Chondrocyte (in vitro differentiated cells): ENCODE measurements at regions not wholly inside any gene's neighbourhood (a gene's known extent, or its start where the extent isn't known, plus 50 kb on each side); places are given as distances from the start of the nearest gene placed in this dataset.

Source experiments
- DNase-seq: peaks from one replicate; pipeline ENCODE4 v3.0.0; 2021; ENCODE audit warnings: mixed read lengths, low spot score
- H3K27ac Mint-ChIP-seq: one replicate; pipeline ENCODE4 v1.8.0; 2021; ENCODE audit warnings: mild to moderate bottlenecking, moderate library complexity, mixed read lengths; ENCODE audit not compliant: unreplicated experiment
- H3K27me3 Mint-ChIP-seq: 2 replicates; pipeline ENCODE4 v1.8.0; 2021; ENCODE audit warnings: low read depth, mixed read lengths
- H3K36me3 Mint-ChIP-seq: 2 replicates; pipeline ENCODE4 v1.8.0; 2021; ENCODE audit warnings: low read depth, mixed read lengths
- H3K4me1 Mint-ChIP-seq: 2 replicates; pipeline ENCODE4 v1.8.0; 2021; ENCODE audit warnings: low read depth, mild to moderate bottlenecking, mixed read lengths
- H3K4me3 Mint-ChIP-seq: one replicate; pipeline ENCODE4 v1.8.0; 2021; ENCODE audit warnings: mild to moderate bottlenecking, moderate library complexity, mixed read lengths; ENCODE audit not compliant: unreplicated experiment
- H3K9me3 Mint-ChIP-seq: 2 replicates; pipeline ENCODE4 v1.8.0; 2021; ENCODE audit warnings: low read depth, mixed read lengths
- TF ChIP-seq, protein P1 (sequence below): fragments of 200-600 bp; sonication (generic); IDR thresholded peaks from 2 replicates; pipeline ENCODE4 v1.5.0; 2021; ENCODE audit warnings: antibody characterized with exemption, mild to moderate bottlenecking, moderate library complexity

DNA sequence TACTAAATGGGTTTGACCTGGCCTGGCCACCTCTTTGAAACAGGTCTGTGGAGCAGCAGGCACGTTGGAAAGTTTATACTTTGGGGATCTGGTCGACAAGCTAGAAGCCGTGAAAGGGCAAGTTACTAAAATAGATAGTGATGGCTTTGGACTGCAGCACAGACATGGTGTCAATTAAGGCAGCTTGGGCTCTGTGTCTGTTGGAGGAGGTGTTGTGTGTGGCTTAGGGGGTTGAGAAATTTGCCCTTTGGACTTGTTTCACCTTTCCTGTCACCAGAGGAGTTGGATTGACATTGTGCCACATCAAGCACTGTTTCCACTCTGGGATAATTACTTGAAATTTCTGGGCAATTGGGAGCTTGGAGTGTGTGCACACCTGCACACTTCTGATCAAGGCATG, 251.8 kb upstream of the MKI67 start:
- no peak overlapping the region for H3K27ac Mint-ChIP-seq
- no peaks in the 10 kb centered on the region for H3K4me1 Mint-ChIP-seq
- TF ChIP-seq, protein P1, sequence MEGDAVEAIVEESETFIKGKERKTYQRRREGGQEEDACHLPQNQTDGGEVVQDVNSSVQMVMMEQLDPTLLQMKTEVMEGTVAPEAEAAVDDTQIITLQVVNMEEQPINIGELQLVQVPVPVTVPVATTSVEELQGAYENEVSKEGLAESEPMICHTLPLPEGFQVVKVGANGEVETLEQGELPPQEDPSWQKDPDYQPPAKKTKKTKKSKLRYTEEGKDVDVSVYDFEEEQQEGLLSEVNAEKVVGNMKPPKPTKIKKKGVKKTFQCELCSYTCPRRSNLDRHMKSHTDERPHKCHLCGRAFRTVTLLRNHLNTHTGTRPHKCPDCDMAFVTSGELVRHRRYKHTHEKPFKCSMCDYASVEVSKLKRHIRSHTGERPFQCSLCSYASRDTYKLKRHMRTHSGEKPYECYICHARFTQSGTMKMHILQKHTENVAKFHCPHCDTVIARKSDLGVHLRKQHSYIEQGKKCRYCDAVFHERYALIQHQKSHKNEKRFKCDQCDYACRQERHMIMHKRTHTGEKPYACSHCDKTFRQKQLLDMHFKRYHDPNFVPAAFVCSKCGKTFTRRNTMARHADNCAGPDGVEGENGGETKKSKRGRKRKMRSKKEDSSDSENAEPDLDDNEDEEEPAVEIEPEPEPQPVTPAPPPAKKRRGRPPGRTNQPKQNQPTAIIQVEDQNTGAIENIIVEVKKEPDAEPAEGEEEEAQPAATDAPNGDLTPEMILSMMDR, result no peak
- no peaks in the 10 kb centered on the region for H3K9me3 Mint-ChIP-seq
- H3K4me3 Mint-ChIP-seq, result no peak overlapping the region
- H3K27me3 Mint-ChIP-seq, result peaks cover 1% of the 10 kb centered on the region
- DNase-seq, result no peak
- no peaks in the 10 kb centered on the region for H3K36me3 Mint-ChIP-seq

DNA sequence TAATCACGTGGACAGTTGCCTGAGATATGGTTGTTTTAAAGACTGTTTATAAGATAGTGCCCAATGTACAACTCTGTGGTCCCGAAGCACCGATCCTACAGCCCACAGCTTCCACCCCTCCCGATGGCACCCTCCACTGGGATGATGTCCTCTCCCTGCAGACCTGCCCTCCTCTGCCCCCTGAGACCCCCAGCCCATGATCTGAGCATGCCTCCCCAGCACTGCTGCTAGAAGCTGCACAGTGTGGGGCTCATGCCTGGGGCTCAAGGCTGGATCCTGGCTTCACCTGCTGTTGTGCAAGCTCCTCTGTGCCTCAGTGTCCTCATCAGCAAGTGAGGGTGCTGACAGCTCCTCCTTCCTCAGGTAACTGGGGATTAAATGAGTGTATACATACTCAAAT, 254.7 kb upstream of the MKI67 start:
- TF ChIP-seq, protein P1, result no peak
- Mint-ChIP-seq H3K27ac (no peak overlapping the region), H3K27me3 (peaks cover 1% of the 10 kb centered on the region), H3K4me1 (no peaks in the 10 kb centered on the region), H3K36me3 (no peaks in the 10 kb centered on the region), H3K9me3 (peaks cover 3% of the 10 kb centered on the region), H3K4me3 (no peak overlapping the region)
- DNase-seq, result no peak

DNA sequence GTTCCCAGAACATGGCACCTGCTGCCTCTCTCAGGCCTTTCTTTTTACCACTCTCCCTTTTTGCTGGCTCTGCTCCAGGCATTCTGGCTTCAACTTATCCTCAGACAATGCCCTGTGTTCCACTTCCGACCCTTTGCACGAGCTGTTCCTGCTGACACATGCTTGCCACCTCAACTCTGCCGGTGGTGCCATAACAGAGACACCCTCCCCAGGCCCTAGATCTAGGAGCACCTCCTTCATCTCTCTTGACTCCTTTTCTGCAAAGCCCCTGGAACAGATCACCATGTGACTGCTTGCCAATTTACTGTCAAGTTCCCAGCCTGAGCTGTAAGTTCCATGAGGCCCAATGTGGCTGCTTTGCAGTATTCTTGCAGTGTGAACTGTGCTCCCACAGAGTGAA, 256.0 kb upstream of the MKI67 start:
- Mint-ChIP-seq H3K27me3 (peaks cover 1% of the 10 kb centered on the region), H3K27ac (no peak overlapping the region), H3K9me3 (peaks cover 3% of the 10 kb centered on the region), H3K4me1 (no peaks in the 10 kb centered on the region), H3K4me3 (no peak overlapping the region), H3K36me3 (no peaks in the 10 kb centered on the region)
- TF ChIP-seq, protein P1, result no peak
- DNase-seq, result no peak

DNA sequence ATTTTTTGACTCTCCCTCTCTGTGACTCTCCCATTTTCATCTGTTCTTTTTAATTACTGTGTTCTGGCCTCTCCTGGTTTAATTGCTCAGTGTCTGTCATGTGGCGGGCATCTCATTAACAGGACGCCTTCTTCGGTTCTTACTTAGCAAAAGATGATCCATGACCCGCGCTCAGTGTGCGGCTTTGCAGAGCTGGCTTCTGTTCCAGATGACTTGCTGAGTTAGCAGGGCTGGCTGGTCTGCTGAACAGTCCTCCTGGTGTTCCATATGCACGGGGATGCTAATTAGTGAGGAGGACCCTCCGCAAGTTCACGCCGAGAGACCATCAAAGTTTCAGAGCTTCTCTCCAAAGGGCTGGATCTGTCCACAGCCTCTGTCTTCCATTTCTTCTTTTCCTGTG, 258.6 kb upstream of the MKI67 start:
- TF ChIP-seq, protein P1, result no peak

DNA sequence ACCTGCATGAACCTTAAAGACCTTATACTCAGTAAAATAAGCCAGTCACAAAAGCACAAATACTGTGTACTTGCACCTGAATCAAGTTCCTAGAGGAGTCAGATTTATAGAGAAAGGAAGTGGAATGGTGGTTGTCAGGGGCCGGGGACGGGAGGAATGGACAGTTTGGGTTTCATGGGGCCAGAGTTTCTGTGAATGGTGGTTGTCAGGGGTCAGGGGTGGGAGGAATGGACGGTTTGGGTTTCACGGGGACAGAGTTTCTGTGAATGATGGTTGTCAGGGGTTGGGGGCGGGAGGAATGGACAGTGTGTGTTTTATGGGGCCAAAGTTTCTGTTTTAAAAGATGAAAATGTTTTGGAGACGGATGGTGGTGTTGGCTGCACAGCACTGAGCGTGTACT, 260.0 kb upstream of the MKI67 start:
- Mint-ChIP-seq H3K4me3 (no peak overlapping the region), H3K4me1 (no peaks in the 10 kb centered on the region), H3K36me3 (no peaks in the 10 kb centered on the region), H3K27me3 (no peaks in the 10 kb centered on the region), H3K9me3 (peaks cover 3% of the 10 kb centered on the region), H3K27ac (no peak overlapping the region)
- TF ChIP-seq, protein P1, result no peak
- DNase-seq, result no peak

More for the DNA sequence above, 258.6 kb upstream of the MKI67 start:
- Mint-ChIP-seq H3K4me1 (no peaks in the 10 kb centered on the region), H3K27me3 (no peaks in the 10 kb centered on the region), H3K4me3 (no peak overlapping the region), H3K36me3 (no peaks in the 10 kb centered on the region), H3K9me3 (peaks cover 3% of the 10 kb centered on the region), H3K27ac (no peak overlapping the region)
- no peak for DNase-seq
